Stimulated activated CD8-positive, alpha-beta memory T cell treated with anti-CD3 and anti-CD28 coated beads, Interleukin-15, amount 100 ng/mL, for 48 hours (primary cell): ENCODE measurements at regions not wholly inside any gene's neighbourhood (a gene's known extent, or its start where the extent isn't known, plus 50 kb on each side); places are given as distances from the start of the nearest gene placed in this dataset.
"Not testable (repeated sequence)": the region's sequence is repeated elsewhere in the genome, so short reads cannot be mapped to it uniquely, and the experiment has no call there.

Experiments
- DNase-seq, 2 donors: peaks; one replicate each; pipeline ENCODE4 v3.0.0-alpha.2; 2020; ENCODE audit warnings: low read depth in 2 of 2

DNA sequence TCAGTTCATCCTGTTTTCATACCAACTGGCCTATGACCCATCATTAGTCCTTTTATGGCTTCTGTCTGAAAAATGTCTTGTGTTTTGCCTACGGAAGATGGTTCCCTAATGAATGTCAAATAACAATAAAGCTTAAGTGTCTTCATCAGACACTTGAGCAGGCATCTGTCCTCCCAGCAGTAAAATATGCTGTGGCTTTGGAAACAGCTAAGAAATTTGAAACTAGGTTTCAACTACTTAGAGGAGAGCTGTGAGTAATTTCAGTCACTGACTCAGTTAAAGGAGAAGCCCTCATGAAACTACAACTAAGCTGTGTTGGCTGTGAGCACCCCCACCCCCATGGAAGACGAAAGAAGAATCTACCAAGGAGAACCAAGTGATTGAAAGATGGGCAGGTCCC lies 409.4 kb upstream of the PPP2R3A start:
- DNase-seq, result no peak

GRCh38 chr3:135558150-135558783 lies 407.3 kb upstream of the PPP2R3A start:
- DNase-seq, result no peak

GRCh38 chr3:135558906-135559305 lies 406.6 kb upstream of the PPP2R3A start:
- no peak for DNase-seq

DNA sequence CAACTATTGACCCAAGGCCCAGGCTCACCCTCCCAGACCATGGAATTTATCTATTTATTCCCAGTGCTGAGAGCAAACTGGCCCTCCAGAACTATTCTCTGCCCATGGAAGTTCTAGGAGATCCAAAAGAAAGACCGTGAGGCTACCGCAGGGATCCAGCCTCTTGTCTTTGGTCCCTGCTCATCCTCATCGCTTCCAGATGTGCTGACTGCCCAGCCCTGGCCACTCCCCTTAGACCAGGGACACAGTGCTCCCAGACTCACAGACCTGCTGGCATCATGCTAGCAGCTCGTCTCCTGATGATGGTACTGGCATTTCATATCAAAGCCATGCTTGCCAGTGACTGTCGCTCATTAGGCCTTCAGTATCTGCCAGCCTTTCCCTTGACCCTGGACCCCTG lies 405.7 kb upstream of the PPP2R3A start:
- DNase-seq, result no peak

DNA sequence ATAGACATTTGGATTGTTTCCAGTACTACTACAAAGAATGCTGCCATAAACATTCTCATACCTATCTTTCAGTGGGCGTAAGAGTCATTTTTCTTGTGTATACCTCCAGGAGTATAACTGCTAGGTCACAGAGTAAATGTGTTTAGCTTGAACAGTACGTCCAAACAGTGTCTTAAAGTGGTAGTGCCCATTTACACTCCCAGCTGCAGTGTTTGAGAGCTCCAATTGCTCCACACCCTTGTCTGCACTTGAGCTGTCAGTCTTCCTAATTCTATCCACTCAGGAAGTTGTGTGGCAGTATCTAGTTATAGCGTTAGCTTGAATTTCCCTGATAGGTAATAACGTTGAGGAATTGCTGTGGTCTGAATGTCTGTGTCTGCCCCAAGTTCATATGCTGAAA lies 404.7 kb upstream of the PPP2R3A start:
- no peak for DNase-seq

DNA sequence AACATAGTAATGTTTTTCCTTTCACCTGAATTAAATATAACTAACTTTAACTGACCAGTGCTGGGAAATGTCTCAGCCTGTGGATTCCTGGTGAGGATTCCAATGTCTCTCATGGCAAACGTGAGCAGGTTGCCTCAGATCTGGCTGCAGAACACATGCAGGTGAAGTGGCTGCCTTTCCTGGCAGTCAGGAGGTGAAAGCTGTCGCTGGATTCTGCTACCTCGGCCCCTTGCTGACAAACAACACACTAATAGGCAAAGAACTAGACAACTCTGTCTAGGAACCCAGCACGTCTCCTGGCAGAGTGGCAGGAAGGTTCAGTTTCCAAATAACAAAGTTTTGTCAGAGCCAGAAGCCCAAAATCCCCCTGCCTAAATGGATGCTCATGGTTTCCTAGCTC lies 400.8 kb upstream of the PPP2R3A start:
- DNase-seq, result no peak

DNA sequence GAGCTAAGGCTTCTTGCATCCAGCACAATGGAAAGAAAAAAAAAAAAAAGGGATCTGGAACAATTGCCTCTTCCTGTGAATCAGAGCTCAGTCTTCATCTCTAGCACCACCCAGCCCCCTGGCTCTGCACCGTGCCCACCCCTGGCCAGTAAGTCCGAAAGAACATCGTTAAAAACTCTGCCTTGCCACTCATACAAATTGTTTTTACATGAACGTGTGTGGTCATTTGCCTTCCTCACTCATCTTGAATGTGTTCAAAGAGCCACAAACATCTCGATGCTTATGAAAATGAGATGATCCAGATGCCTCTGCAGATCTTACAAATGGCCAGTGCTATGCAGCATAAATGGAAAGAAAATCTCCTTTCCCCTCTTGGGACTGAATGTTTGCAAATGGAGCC lies 400.0 kb upstream of the PPP2R3A start:
- no peak for DNase-seq

GRCh38 chr3:135567223-135567622 lies 398.3 kb upstream of the PPP2R3A start:
- DNase-seq, result no peak

DNA sequence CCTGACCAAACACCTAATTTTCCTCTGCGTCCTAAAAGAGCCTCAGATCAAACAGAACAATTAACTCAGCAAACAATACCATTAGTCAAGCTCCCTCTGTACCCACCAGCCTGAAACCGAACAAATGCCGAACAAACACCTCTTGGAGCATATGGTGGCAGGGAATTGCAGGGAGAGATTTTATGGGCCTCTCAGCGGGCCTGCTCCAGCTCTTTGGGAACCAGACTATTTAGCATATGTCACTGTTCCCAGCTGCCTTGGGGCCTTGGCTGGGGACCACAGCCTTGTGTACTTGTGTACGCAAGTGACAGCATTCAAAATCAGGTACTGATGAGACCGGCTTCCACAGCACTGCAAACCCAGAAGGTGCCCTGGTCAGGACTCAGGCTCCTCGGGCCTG lies 388.8 kb upstream of the PPP2R3A start:
- DNase-seq, result no peak

DNA sequence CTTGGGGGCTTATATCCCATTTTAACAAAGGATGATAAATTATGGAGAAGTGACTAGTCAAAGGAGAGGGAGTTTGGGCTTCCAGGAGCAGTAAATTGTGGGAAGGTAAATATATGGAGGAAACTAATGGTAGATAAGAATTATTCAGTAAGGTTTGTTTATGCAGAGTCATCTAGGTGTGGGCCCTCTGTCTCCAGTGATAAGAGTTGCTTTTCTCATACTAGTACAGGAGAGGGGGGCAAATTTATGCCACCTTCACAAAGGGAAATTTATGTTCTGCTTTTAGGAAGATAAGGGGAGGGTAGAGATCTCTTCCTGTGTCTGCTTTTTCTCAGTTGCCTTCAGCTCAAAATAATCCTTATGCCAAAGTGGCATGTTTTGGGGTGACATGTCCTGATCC lies 383.7 kb upstream of the PPP2R3A start:
- no peak for DNase-seq

GRCh38 chr3:135582800-135583199 lies 382.7 kb upstream of the PPP2R3A start:
- no peak for DNase-seq

DNA sequence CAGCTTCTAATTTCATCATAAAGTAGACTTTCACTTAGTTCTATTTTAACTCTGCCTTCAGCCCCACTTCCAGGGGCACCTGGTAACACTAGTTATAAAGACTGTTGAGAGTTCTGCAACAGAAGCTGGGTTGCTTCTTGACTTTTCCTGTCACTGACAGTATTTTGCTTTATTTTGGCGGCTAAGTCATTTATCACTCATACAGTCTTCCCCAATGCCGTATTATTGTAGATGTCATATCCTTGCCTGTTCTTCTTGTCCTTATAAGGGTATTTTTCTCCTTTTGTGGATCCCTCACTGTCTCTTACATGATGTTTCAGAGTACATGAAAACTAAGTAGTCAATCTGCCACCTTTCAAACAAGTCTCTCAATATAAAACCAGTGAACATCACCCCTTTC lies 369.0 kb upstream of the PPP2R3A start:
- no peak for DNase-seq

DNA sequence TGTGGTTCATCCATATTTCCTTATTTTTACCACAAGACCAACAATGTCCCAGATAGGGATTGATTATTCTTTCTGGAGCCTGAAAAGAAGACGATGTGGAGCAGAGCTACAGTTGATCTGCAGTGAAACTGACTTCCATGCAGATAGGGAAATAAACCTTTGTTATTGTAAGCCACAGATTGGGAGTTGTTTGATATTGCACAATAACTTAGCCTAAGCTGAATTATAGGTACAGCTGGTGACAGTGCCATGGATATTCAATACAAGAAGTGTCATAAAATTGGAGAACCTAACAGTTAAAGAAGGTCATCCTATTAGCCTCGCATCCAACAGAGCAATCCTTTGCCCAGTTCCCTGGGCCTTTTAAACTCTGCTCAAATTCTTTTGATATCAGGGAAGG lies 367.7 kb upstream of the PPP2R3A start:
- no peak for DNase-seq

DNA sequence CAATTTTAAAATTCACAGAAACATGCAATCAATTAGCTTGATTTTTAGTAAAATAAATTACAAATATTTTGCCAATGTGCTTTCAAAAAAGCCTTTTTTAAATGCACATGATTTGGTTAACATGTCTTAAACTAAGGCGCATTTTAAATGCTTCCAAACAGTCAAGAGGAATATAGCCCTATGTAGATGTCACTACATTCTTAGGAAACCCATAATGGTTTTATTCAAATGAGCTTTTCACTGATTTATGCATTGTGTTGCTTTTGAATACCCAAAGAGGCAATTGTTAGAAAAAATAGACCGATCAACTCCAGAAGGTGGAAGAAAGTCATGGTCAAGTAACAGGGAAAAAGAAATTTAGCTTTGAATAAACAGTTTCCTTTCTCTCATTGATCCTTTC lies 366.9 kb upstream of the PPP2R3A start:
- DNase-seq, result no peak

GRCh38 chr3:135604512-135604911 lies 361.0 kb upstream of the PPP2R3A start:
- not testable (repeated sequence) for DNase-seq

GRCh38 chr3:135618123-135618522 lies 347.4 kb upstream of the PPP2R3A start:
- DNase-seq, result no peak

DNA sequence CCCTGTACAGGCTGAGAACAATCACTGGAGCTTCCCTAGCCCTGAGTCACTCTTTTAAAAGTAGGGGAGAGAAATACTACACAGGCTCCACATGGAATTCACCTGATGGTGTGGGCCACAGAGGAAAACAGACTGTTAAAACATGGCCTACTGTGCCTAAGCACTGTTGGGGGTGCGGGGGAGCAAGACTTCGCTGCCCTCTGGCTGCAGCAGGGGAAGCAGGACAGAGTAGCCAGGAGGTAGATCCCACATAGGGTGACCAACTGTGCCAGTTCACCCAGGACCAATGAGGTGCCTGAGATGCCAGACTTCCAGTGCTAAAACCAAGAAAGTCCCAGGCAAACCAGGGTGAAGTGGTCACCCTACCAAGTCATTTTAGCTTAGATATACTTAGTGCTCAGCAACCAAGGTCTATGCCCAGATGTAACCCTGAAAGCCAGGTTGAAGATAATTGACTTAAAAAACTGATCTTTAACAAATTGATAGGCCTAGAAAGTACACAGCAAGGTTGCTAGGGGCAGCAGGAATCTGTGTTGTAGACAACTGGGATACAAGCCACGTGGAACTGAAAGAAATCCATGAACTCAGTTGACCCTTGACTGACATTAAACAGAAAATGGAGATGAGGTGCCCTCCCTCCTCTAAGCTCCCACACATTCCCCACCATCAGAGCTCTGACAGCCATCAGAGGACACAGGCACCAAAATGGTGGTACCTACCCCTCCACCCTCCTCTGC lies 344.2 kb upstream of the PPP2R3A start:
- DNase-seq, result no peak

GRCh38 chr3:135622215-135622614 lies 343.3 kb upstream of the PPP2R3A start:
- no peak for DNase-seq

- DNase-seq, result no peak
Measured at GRCh38 chr3:135622656-135623055, 342.9 kb upstream of the PPP2R3A start.

GRCh38 chr3:135623558-135623957 lies 342.0 kb upstream of the PPP2R3A start:
- DNase-seq, result no peak

- no peak for DNase-seq
Measured at GRCh38 chr3:135627057-135627456, 338.5 kb upstream of the PPP2R3A start.

DNA sequence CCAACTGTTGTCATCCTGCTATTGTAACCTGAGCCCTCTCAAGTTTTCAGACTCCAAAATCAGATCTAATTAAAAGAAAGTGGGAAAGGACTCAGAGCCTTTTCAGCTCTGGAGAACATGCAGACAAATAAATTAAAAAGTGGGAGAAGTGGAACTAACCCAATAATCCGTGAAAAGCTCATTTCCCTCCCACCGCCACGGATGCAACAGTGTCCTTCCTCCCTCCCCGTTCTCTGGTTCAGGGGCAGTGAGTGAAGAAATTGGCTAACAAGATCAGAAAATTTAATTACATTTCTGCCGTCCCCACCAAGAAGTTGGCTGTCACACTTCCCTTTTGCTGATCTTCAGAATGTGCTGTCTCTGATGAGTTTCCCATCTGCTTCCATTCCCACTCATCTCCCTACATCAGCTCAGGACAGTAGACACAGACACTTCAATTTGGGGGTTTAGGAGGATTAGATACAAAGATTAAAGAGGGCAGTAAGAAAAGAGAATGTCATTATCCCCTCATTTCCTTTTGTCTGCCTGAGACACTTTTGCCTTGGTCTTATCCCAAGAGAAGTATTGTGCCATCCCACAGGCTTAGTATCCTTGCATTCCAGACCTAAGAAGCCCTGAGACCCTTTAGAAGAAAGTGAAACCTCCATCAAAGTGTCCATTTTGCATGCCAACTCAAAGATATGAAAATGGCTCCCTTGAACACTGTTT lies 335.7 kb upstream of the PPP2R3A start:
- no peak for DNase-seq

DNA sequence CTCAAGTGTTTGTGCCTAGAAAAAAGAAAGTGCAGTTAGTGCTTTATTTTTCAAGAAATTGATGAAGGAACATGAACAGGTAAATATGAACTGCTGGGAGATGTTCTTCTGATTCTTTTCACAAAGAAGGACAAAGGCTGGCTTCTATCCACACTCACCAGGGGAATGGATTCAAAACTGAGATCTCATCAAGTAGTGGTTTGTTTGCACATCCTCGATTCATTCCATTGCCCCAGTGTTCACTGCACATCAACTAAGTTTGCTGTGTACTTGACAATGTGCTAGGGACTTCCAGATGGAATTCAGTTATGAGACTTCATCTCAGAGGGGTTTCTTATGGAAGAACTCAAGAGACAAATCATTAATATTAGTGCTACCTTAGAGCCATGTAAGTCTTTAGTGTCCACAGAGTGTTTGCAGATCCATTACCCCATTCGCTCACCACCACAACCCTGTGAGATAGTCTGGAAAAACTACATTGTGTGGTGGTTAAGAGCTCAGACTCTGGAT lies 332.9 kb upstream of the PPP2R3A start:
- no peak for DNase-seq
